SK-N-SH (cell line): ENCODE measurements at regions not wholly inside any gene's neighbourhood (a gene's known extent, or its start where the extent isn't known, plus 50 kb on each side); places are given as distances from the start of the nearest gene placed in this dataset.

Source experiments
- CHD2 ChIP-seq: fragments of 150-350 bp; IDR thresholded peaks from 2 replicates; pipeline ENCODE4 v1.6.1; 2018; ENCODE audit warnings: low read length; ENCODE audit not compliant: partially characterized antibody
- EP300 ChIP-seq, 2 experiments: IDR thresholded peaks; 2 replicates each; pipeline versions ENCODE4 v1.4.0 to v1.6.1; 2012; ENCODE audit warnings: borderline replicate concordance in 1 of 2, low read depth in 1 of 2, low read length in 1 of 2
- EZH2phosphoT487 ChIP-seq: fragments of 200-600 bp; sonication (generic); IDR thresholded peaks from 2 replicates; pipeline ENCODE4 v1.6.1; 2017; ENCODE audit warnings: low read depth, mixed run types, mild to moderate bottlenecking, antibody characterized with exemption, moderate library complexity, borderline replicate concordance
- SMC3 ChIP-seq: IDR thresholded peaks from 2 replicates; pipeline ENCODE4 v1.6.1; 2012; ENCODE audit warnings: low read depth, low read length, improper control_type of control experiment
- TAF1 ChIP-seq: IDR thresholded peaks from 2 replicates; pipeline ENCODE4 v1.6.1; 2012; ENCODE audit warnings: low read depth, mild to moderate bottlenecking, low read length, moderate library complexity, borderline replicate concordance
- TF ChIP-seq, protein P1 (sequence below): fragments of 200-600 bp; sonication (generic); IDR thresholded peaks from 2 replicates; pipeline ENCODE4 v1.6.1; 2017; ENCODE audit warnings: antibody characterized with exemption, mild to moderate bottlenecking, moderate library complexity
- TF ChIP-seq, protein P2 (sequence below): IDR thresholded peaks from 2 replicates; pipeline ENCODE4 v1.4.0; 2012; ENCODE audit warnings: low read depth
- TF ChIP-seq, protein P3 (sequence below): fragments of 150-350 bp; IDR thresholded peaks from 2 replicates; pipeline ENCODE4 v1.6.1; 2017; ENCODE audit warnings: antibody characterized with exemption, low read length, low read depth, borderline replicate concordance

DNA sequence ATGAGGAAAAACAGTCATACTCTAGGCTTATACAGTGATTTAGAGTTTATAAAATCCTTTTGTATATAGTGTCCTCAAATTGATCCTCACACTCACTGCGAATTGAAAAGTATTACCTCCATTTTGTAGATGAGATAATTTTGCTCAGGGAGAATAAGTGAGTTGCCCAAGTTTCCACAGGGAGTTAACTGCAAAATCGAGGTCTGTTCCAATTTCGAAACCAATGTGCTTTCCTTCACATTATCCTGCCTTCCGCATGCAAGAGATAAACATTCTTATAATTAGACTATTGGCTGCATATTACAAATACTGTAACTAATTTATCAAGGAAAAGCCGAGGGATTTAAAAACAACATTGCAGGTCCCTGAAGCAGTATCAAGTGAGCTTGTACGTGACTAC lies 667.0 kb downstream of the SQOR start:
- TF ChIP-seq, protein P1, sequence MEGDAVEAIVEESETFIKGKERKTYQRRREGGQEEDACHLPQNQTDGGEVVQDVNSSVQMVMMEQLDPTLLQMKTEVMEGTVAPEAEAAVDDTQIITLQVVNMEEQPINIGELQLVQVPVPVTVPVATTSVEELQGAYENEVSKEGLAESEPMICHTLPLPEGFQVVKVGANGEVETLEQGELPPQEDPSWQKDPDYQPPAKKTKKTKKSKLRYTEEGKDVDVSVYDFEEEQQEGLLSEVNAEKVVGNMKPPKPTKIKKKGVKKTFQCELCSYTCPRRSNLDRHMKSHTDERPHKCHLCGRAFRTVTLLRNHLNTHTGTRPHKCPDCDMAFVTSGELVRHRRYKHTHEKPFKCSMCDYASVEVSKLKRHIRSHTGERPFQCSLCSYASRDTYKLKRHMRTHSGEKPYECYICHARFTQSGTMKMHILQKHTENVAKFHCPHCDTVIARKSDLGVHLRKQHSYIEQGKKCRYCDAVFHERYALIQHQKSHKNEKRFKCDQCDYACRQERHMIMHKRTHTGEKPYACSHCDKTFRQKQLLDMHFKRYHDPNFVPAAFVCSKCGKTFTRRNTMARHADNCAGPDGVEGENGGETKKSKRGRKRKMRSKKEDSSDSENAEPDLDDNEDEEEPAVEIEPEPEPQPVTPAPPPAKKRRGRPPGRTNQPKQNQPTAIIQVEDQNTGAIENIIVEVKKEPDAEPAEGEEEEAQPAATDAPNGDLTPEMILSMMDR: no peak
- TF ChIP-seq, protein P2, sequence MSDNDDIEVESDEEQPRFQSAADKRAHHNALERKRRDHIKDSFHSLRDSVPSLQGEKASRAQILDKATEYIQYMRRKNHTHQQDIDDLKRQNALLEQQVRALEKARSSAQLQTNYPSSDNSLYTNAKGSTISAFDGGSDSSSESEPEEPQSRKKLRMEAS: no peak
- TF ChIP-seq EZH2phosphoT487 (no peak), CHD2 (no peak), TAF1 (no peak), EP300 (IDR thresholded peaks at IDR 0.05; ENCODE audit: borderline replicate concordance in 1 of 2, low read depth in 1 of 2, low read length in 1 of 2) (no peak), SMC3 (no peak)
- TF ChIP-seq, protein P3, sequence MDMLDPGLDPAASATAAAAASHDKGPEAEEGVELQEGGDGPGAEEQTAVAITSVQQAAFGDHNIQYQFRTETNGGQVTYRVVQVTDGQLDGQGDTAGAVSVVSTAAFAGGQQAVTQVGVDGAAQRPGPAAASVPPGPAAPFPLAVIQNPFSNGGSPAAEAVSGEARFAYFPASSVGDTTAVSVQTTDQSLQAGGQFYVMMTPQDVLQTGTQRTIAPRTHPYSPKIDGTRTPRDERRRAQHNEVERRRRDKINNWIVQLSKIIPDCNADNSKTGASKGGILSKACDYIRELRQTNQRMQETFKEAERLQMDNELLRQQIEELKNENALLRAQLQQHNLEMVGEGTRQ: no peak
